H9 (cell line): ENCODE measurements at regions not wholly inside any gene's neighbourhood (a gene's known extent, or its start where the extent isn't known, plus 50 kb on each side); places are given as distances from the start of the nearest gene placed in this dataset.

ENCODE experiments used
- DNase-seq: peaks from one replicate; pipeline ENCODE4 v3.0.0-alpha.2; 2017
- H2AFZ ChIP-seq: one replicate; pipeline ENCODE4 v1.6.1; 2013; ENCODE audit warnings: mild to moderate bottlenecking, low read length, control low read depth, moderate library complexity
- H2AK5ac ChIP-seq: 2 replicates; pipeline ENCODE4 v1.6.1; 2013; ENCODE audit warnings: low read length, control low read depth, mixed read lengths; ENCODE audit not compliant: insufficient read length
- H2BK120ac ChIP-seq: one replicate; pipeline ENCODE4 v1.6.1; 2013; ENCODE audit warnings: low read depth, mild to moderate bottlenecking, low read length, control low read depth, inconsistent platforms; ENCODE audit not compliant: poor library complexity, severe bottlenecking
- H2BK12ac ChIP-seq: 2 replicates; pipeline ENCODE4 v1.6.1; 2013; ENCODE audit warnings: low read length, control low read depth, mixed read lengths, low read depth; ENCODE audit not compliant: insufficient read length
- H2BK15ac ChIP-seq: 2 replicates; pipeline ENCODE4 v1.6.1; 2013; ENCODE audit warnings: low read depth, low read length, control low read depth
- H2BK20ac ChIP-seq: one replicate; pipeline ENCODE4 v1.6.1; 2013; ENCODE audit warnings: low read depth, mild to moderate bottlenecking, low read length, control low read depth, inconsistent platforms; ENCODE audit not compliant: poor library complexity, severe bottlenecking
- H2BK5ac ChIP-seq: 2 replicates; pipeline ENCODE4 v1.6.1; 2013; ENCODE audit warnings: low read length, control low read depth, mixed read lengths; ENCODE audit not compliant: insufficient read length
- H3K14ac ChIP-seq: 2 replicates; pipeline ENCODE4 v1.6.1; 2013; ENCODE audit warnings: low read length, control low read depth; ENCODE audit not compliant: insufficient read depth
- H3K18ac ChIP-seq: 2 replicates; pipeline ENCODE4 v1.6.1; 2013; ENCODE audit warnings: low read depth, mild to moderate bottlenecking, mixed read lengths, low read length, control low read depth; ENCODE audit not compliant: insufficient read length
- H3K23ac ChIP-seq: 2 replicates; pipeline ENCODE4 v1.6.1; 2013; ENCODE audit warnings: low read length, control low read depth, mixed read lengths, low read depth; ENCODE audit not compliant: insufficient read length
- H3K23me2 ChIP-seq: 2 replicates; pipeline ENCODE4 v1.6.1; 2013; ENCODE audit warnings: low read depth, mild to moderate bottlenecking, mixed read lengths, low read length, control low read depth; ENCODE audit not compliant: insufficient read length, poor library complexity, severe bottlenecking
- H3K27ac ChIP-seq: 2 replicates; pipeline ENCODE4 v1.5.1; 2013; ENCODE audit warnings: low read length, control low read depth, mixed read lengths, low read depth; ENCODE audit not compliant: insufficient read length
- H3K27me3 ChIP-seq: 2 replicates; pipeline ENCODE4 v1.6.1; 2013; ENCODE audit warnings: low read length, control low read depth, inconsistent platforms; ENCODE audit not compliant: insufficient read depth
- H3K4ac ChIP-seq: 2 replicates; pipeline ENCODE4 v1.6.1; 2013; ENCODE audit warnings: low read depth, mild to moderate bottlenecking, control low read depth, inconsistent platforms, low read length, moderate library complexity
- H3K4me1 ChIP-seq: 2 replicates; pipeline ENCODE4 v1.6.1; 2013; ENCODE audit warnings: low read length, control low read depth, inconsistent platforms; ENCODE audit not compliant: insufficient read depth
- H3K4me2 ChIP-seq: 2 replicates; pipeline ENCODE4 v1.6.1; 2013; ENCODE audit warnings: low read length, control low read depth, mixed read lengths; ENCODE audit not compliant: insufficient read length, insufficient read depth
- H3K56ac ChIP-seq: 2 replicates; pipeline ENCODE4 v1.6.1; 2013; ENCODE audit warnings: low read depth, mild to moderate bottlenecking, mixed read lengths, low read length, control low read depth; ENCODE audit not compliant: insufficient read length
- H3K79me1 ChIP-seq: 2 replicates; pipeline ENCODE4 v1.6.1; 2013; ENCODE audit warnings: low read depth, mild to moderate bottlenecking, moderate library complexity, low read length, control low read depth, inconsistent platforms; ENCODE audit not compliant: insufficient read depth, poor library complexity, severe bottlenecking
- H3K79me2 ChIP-seq: 2 replicates; pipeline ENCODE4 v1.6.1; 2013; ENCODE audit warnings: low read length, control low read depth, inconsistent platforms; ENCODE audit not compliant: insufficient read depth
- H3K9ac ChIP-seq: 2 replicates; pipeline ENCODE4 v1.6.1; 2013; ENCODE audit warnings: low read length, control low read depth, mixed read lengths; ENCODE audit not compliant: insufficient read length; ENCODE audit errors: extremely low read depth
- H3K9me3 ChIP-seq: one replicate; pipeline ENCODE4 v1.6.1; 2013; ENCODE audit warnings: low read depth, low read length, inconsistent platforms; ENCODE audit not compliant: control insufficient read depth
- H3T11ph ChIP-seq: one replicate; pipeline ENCODE4 v1.6.1; 2013; ENCODE audit warnings: mild to moderate bottlenecking, low read length, control low read depth, inconsistent platforms
- H4K20me1 ChIP-seq: one replicate; pipeline ENCODE4 v1.6.1; 2013; ENCODE audit not compliant: control insufficient read depth, insufficient read length, insufficient read depth
- H4K5ac ChIP-seq: 2 replicates; pipeline ENCODE4 v1.6.1; 2013; ENCODE audit warnings: low read depth, mild to moderate bottlenecking, mixed read lengths, low read length, control low read depth; ENCODE audit not compliant: insufficient read length
- H4K8ac ChIP-seq: replicated peaks from 2 replicates; pipeline ENCODE4 v1.6.1; 2013; ENCODE audit warnings: low read length, control low read depth, mixed read lengths, low read depth; ENCODE audit not compliant: insufficient read length
- H4K91ac ChIP-seq: 2 replicates; pipeline ENCODE4 v1.6.1; 2013; ENCODE audit warnings: low read depth, mild to moderate bottlenecking, moderate library complexity, mixed read lengths, low read length, control low read depth; ENCODE audit not compliant: insufficient read length
- H3K27ac Mint-ChIP-seq, 3 experiments: 2 replicates in 2 of 3; 3 replicates in 1 of 3; pipeline ENCODE4 v1.8.0; 2020 to 2021; ENCODE audit warnings: mixed read lengths in 3 of 3, mild to moderate bottlenecking in 1 of 3, moderate library complexity in 1 of 3
- H3K27me3 Mint-ChIP-seq: 2 replicates; pipeline ENCODE4 v1.8.0; 2021; ENCODE audit warnings: low read depth, mild to moderate bottlenecking, moderate library complexity, mixed read lengths
- H3K36me3 Mint-ChIP-seq, 3 experiments: 2 replicates in 2 of 3; 3 replicates in 1 of 3; pipeline ENCODE4 v1.8.0; 2020 to 2021; ENCODE audit warnings: low read depth in 3 of 3, mixed read lengths in 3 of 3; ENCODE audit not compliant: insufficient read depth in 1 of 3
- H3K4me1 Mint-ChIP-seq, 2 experiments: 2 replicates each; pipeline ENCODE4 v1.8.0; 2020; ENCODE audit warnings: mixed read lengths in 2 of 2
- H3K4me3 Mint-ChIP-seq, 2 experiments: 2 replicates in 1 of 2; 3 replicates in 1 of 2; pipeline ENCODE4 v1.8.0; 2020 to 2021; ENCODE audit warnings: mild to moderate bottlenecking in 2 of 2, mixed read lengths in 2 of 2, moderate library complexity in 1 of 2
- H3K9me3 Mint-ChIP-seq, 2 experiments: 2 replicates in 1 of 2; 3 replicates in 1 of 2; pipeline ENCODE4 v1.8.0; 2020; ENCODE audit warnings: mild to moderate bottlenecking in 2 of 2, mixed read lengths in 2 of 2, moderate library complexity in 1 of 2
- CTCF ChIP-seq: fragments of 200-600 bp; sonication (generic); conservative IDR thresholded peaks from 3 replicates; pipeline ENCODE4 v1.8.0; 2021; ENCODE audit warnings: antibody characterized with exemption, mild to moderate bottlenecking
- WGBS: extraction: QIAGEN DNeasy Blood & Tissue Kit; methylation state at CpG from one replicate; pipeline ENCODE4 v1.1.7; 2013; ENCODE audit warnings: missing lambda C conversion rate, low lambda C conversion rate, mixed read lengths; ENCODE audit not compliant: insufficient read length; ENCODE audit errors: extremely low coverage; 5-methylcytosine and 5-hydroxymethylcytosine counted together

DNA sequence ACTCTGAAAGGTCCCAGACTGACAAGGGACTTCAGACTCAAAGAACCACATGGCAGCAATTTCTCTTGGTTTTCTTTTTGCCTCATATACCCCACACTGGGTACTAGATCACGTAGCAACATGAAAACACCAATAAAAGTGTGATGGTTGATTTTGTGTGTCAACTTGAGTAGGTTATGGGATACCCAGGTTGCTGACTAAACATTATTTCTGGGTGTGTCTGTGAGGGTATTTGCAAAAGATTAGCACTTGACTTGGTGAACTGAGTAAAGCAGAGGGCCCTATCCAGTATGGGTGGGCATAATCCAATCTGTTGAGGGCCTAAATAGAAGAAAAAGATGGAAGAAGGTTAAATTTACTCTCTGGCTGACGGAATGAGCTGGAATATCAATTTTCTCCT is 53.8 kb upstream of the ZNF618 start:
- Histone ChIP-seq H2AK5ac (no peak overlapping the region), H3K79me2 (no peaks in the 10 kb centered on the region), H3K4me1 (no peaks in the 10 kb centered on the region), H4K5ac (no peak overlapping the region), H3K79me1 (no peaks in the 10 kb centered on the region), H3K4ac (no peak overlapping the region), H3T11ph (no peak overlapping the region), H3K23ac (no peak overlapping the region), H3K14ac (no peak overlapping the region), H2BK5ac (no peak overlapping the region), H2BK12ac (no peak overlapping the region), H3K56ac (no peak overlapping the region), H2AFZ (no peak overlapping the region), H4K8ac (no peak overlapping the region), H3K18ac (no peak overlapping the region), H3K27ac (no peak overlapping the region), H3K9ac (no peak overlapping the region), H4K20me1 (no peaks in the 10 kb centered on the region), H4K91ac (no peak overlapping the region), H3K4me2 (no peak overlapping the region), H3K27me3 (no peaks in the 10 kb centered on the region), H3K23me2 (no peaks in the 10 kb centered on the region), H3K9me3 (no peaks in the 10 kb centered on the region), H2BK120ac (no peak overlapping the region), H2BK15ac (no peak overlapping the region), H2BK20ac (no peak overlapping the region)
- Mint-ChIP-seq H3K36me3 (no peaks in the 10 kb centered on the region), H3K9me3 (no peaks in the 10 kb centered on the region; a peak in 1 of 5 replicates), H3K4me1 (no peaks in the 10 kb centered on the region), H3K4me3 (no peak overlapping the region), H3K27me3 (peaks cover 15% of the 10 kb centered on the region), H3K27ac (no peak overlapping the region)
- no peak for TF ChIP-seq CTCF
- WGBS: no CpG with 5 or more reads among the region's 2 CpGs
- DNase-seq: no peak
